ENCODE measurements at regions not wholly inside any gene's neighbourhood (a gene's known extent, or its start where the extent isn't known, plus 50 kb on each side); places are given as distances from the start of the nearest gene placed in this dataset.

GRCh38 chr4:102441978-102442911, 58.9 kb upstream of the NFKB1 start:
- no peak for DNase-seq

GRCh38 chr4:102444752-102445151, 56.4 kb upstream of the NFKB1 start:
- no peak for DNase-seq

GRCh38 chr4:102445213-102445612, 55.9 kb upstream of the NFKB1 start:
- DNase-seq, result no peak

GRCh38 chr4:102447413-102447812, 53.7 kb upstream of the NFKB1 start:
- no peak for DNase-seq

- DNase-seq, result no peak
These were observed 51.3 kb upstream of the NFKB1 start for GRCh38 chr4:102449751-102450352.

GRCh38 chr4:102451266-102451665, 49.9 kb upstream of the NFKB1 start:
- no peak for DNase-seq
